ENCODE measurements at regions not wholly inside any gene's neighbourhood (a gene's known extent, or its start where the extent isn't known, plus 50 kb on each side); places are given as distances from the start of the nearest gene placed in this dataset.
"Not testable (repeated sequence)": the region's sequence is repeated elsewhere in the genome, so short reads cannot be mapped to it uniquely, and the experiment has no call there.

DNA sequence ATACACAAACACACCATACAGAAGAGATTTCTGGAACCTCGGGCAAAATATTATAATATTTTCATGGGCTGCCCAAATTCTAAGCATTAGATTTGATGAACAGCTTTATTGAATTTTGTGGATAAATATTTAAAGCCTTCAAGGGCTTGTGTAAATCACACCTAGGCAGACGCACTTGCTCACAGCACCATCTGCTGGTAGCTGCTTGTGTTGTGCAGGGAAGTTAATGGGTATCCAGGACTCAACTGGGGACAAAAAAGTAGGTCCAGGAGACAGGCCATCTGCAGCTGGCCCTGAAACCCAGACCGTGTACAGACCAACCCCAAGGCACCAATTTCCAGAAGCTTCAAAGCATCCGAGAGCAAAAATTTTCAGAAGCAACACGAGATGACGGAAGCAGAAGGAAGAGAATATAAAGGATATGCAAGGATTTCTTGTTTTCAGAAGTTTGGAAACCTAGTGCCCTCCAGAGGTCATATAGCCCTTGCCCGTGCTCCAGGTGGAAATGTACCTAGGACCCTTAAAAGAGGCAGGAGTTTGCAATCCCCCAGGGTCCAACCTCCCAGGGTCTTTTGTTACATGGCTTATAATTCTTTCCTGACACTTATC, 140.0 kb downstream of the CHD9NB start:
- Mint-ChIP-seq H3K4me1 (peaks cover 6% of the 10 kb centered on the region), H3K27me3 (ENCODE audit: low read depth) (no peaks in the 10 kb centered on the region), H3K36me3 (no peaks in the 10 kb centered on the region), H3K4me3 (no peak overlapping the region), H3K9me3 (peaks cover 10% of the 10 kb centered on the region), H3K27ac (no peak overlapping the region)
- ATAC-seq = peak; percentile 93
- TF ChIP-seq, protein P1, sequence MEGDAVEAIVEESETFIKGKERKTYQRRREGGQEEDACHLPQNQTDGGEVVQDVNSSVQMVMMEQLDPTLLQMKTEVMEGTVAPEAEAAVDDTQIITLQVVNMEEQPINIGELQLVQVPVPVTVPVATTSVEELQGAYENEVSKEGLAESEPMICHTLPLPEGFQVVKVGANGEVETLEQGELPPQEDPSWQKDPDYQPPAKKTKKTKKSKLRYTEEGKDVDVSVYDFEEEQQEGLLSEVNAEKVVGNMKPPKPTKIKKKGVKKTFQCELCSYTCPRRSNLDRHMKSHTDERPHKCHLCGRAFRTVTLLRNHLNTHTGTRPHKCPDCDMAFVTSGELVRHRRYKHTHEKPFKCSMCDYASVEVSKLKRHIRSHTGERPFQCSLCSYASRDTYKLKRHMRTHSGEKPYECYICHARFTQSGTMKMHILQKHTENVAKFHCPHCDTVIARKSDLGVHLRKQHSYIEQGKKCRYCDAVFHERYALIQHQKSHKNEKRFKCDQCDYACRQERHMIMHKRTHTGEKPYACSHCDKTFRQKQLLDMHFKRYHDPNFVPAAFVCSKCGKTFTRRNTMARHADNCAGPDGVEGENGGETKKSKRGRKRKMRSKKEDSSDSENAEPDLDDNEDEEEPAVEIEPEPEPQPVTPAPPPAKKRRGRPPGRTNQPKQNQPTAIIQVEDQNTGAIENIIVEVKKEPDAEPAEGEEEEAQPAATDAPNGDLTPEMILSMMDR (IDR thresholded peaks at IDR 0.05) = peak; percentile 65
- TF ChIP-seq, protein P2, sequence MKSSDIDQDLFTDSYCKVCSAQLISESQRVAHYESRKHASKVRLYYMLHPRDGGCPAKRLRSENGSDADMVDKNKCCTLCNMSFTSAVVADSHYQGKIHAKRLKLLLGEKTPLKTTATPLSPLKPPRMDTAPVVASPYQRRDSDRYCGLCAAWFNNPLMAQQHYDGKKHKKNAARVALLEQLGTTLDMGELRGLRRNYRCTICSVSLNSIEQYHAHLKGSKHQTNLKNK (CRISPR knock-in tag; IDR thresholded peaks at IDR 0.05) = no peak
- POLR2A ChIA-PET = interaction anchor here (0.6 kb wide), 1 partner anchor 283 kb away, joined by 4 read pairs; no protein-coding TSS in a partner anchor
- DNase-seq (ENCODE audit: low spot score) = peak; percentile 83
- CTCF ChIA-PET = interaction anchor here (0.5 to 2.7 kb wide), 25 partner anchors 11 to 1094 kb away, joined by 3 to 53 read pairs (median 4); no protein-coding TSS in a partner anchor

DNA sequence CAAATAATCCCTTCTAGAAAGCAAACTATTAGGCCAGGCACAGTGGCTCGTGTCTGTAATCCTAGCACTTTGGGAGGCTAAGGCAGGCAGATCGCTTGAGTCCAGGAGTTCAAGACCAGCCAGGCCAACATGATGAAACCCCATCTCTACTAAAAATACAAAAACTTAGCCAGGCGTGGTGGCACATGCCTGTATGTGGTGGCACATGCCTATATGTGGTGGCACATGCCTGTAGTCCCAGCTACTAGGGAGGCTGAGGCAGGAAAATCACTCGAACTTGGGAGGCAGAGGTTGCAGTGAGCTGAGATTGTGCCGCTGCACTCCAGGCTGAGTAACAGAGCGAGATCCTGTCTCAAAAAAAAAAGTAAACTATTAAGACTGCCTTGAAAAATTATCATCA, 144.6 kb downstream of the CHD9NB start:
- CTCF ChIA-PET; H3K36me3 Mint-ChIP-seq; POLR2A ChIA-PET; H3K27me3 Mint-ChIP-seq (ENCODE audit: low read depth); DNase-seq (ENCODE audit: low spot score); ATAC-seq; H3K4me1 Mint-ChIP-seq; H3K4me3 Mint-ChIP-seq; H3K27ac Mint-ChIP-seq: not testable (repeated sequence)
- H3K9me3 Mint-ChIP-seq = peaks cover 13% of the 10 kb centered on the region

- Mint-ChIP-seq H3K4me1 (no peaks in the 10 kb centered on the region), H3K27me3 (ENCODE audit: low read depth) (no peaks in the 10 kb centered on the region), H3K27ac (no peak overlapping the region), H3K4me3 (no peak overlapping the region), H3K9me3 (peaks cover 13% of the 10 kb centered on the region), H3K36me3 (no peaks in the 10 kb centered on the region; the same call in 1 of the 2 replicates)
- no peak for TF ChIP-seq ELF4 (CRISPR knock-in tag; IDR thresholded peaks at IDR 0.05; ENCODE audit: low read depth)
- no peak for TF ChIP-seq SP1 (CRISPR knock-in tag; conservative IDR thresholded peaks at IDR 0.05)
- no peak for TF ChIP-seq KAT7 (CRISPR knock-in tag; IDR thresholded peaks at IDR 0.05; ENCODE audit: borderline replicate concordance)
- ChIA-PET CTCF (no interaction called here), POLR2A (no interaction called here)
- ATAC-seq (no peak), DNase-seq (ENCODE audit: low spot score) (no peak)
Observed at GRCh38 chr16:52906281-52906680, 146.4 kb downstream of the CHD9NB start.

GRCh38 chr16:52896478-52897164, 156.1 kb downstream of the CHD9NB start:
- Mint-ChIP-seq H3K36me3 (peaks cover 9% of the 10 kb centered on the region; the same call in 1 of the 2 replicates), H3K27me3 (ENCODE audit: low read depth) (no peaks in the 10 kb centered on the region), H3K27ac (no peak overlapping the region; the same call in 1 of the 2 replicates), H3K4me1 (no peaks in the 10 kb centered on the region), H3K4me3 (no peak overlapping the region), H3K9me3 (peaks cover 19% of the 10 kb centered on the region)
- ATAC-seq (no peak), DNase-seq (ENCODE audit: low spot score) (no peak)
- ChIA-PET POLR2A (no interaction called here), CTCF (interaction anchor here (1.2 kb wide), 1 partner anchor 16 kb away, joined by 5 read pairs; no protein-coding TSS in a partner anchor)
- TF ChIP-seq ZNF219 (CRISPR knock-in tag; IDR thresholded peaks at IDR 0.05; ENCODE audit: borderline replicate concordance) (no peak), ARID4B (CRISPR knock-in tag; IDR thresholded peaks at IDR 0.05; ENCODE audit: borderline replicate concordance) (no peak), ZNF423 (CRISPR knock-in tag; IDR thresholded peaks at IDR 0.05) (no peak), NFYB (CRISPR knock-in tag; conservative IDR thresholded peaks at IDR 0.05; ENCODE audit: low read depth) (no peak), ZNF425 (CRISPR knock-in tag; conservative IDR thresholded peaks at IDR 0.05) (no peak), SMAD4 (CRISPR knock-in tag; IDR thresholded peaks at IDR 0.05) (no peak), RELA (CRISPR knock-in tag; IDR thresholded peaks at IDR 0.05; ENCODE audit: borderline replicate concordance) (no peak), GABPB1 (CRISPR knock-in tag; IDR thresholded peaks at IDR 0.05) (no peak), CBFB (CRISPR knock-in tag; IDR thresholded peaks at IDR 0.05; ENCODE audit: low read depth) (no peak)
- TF ChIP-seq, protein P2 (CRISPR knock-in tag; IDR thresholded peaks at IDR 0.05) = no peak
- TF ChIP-seq, protein P3, sequence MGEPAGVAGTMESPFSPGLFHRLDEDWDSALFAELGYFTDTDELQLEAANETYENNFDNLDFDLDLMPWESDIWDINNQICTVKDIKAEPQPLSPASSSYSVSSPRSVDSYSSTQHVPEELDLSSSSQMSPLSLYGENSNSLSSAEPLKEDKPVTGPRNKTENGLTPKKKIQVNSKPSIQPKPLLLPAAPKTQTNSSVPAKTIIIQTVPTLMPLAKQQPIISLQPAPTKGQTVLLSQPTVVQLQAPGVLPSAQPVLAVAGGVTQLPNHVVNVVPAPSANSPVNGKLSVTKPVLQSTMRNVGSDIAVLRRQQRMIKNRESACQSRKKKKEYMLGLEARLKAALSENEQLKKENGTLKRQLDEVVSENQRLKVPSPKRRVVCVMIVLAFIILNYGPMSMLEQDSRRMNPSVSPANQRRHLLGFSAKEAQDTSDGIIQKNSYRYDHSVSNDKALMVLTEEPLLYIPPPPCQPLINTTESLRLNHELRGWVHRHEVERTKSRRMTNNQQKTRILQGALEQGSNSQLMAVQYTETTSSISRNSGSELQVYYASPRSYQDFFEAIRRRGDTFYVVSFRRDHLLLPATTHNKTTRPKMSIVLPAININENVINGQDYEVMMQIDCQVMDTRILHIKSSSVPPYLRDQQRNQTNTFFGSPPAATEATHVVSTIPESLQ (CRISPR knock-in tag; IDR thresholded peaks at IDR 0.05) = no peak

All from WTC11 (cell line).